GM23338 (cell line): ENCODE measurements at regions not wholly inside any gene's neighbourhood (a gene's known extent, or its start where the extent isn't known, plus 50 kb on each side); places are given as distances from the start of the nearest gene placed in this dataset.

Experiments
- ATAC-seq: fragments of 200-7000 bp; cut with Tn5 transposase; 3 replicates; pipeline ENCODE4 v1.9.1; 2020
- DNase-seq: peaks from one replicate; pipeline ENCODE4 v3.0.0-alpha.2; 2015; ENCODE audit warnings: low spot score
- H2AFZ ChIP-seq: fragments of 200-600 bp; sonication (generic); 2 replicates; pipeline ENCODE4 v1.8.0; 2016; ENCODE audit warnings: antibody characterized with exemption, mild to moderate bottlenecking, moderate library complexity
- H3F3A ChIP-seq: fragments of 200-600 bp; sonication (generic); replicated peaks from 2 replicates; pipeline ENCODE4 v1.8.0; 2017; ENCODE audit warnings: antibody characterized with exemption, mixed run types, low read depth
- H3K27ac ChIP-seq: fragments of 200-600 bp; sonication (generic); 2 replicates; pipeline ENCODE4 v1.6.1; 2016; ENCODE audit warnings: low read depth
- H3K27me3 ChIP-seq: fragments of 200-600 bp; sonication (generic); 2 replicates; pipeline ENCODE4 v1.8.0; 2016; ENCODE audit warnings: mild to moderate bottlenecking, mixed run types, moderate library complexity; ENCODE audit not compliant: insufficient read depth
- H3K36me3 ChIP-seq: fragments of 200-600 bp; sonication (generic); 2 replicates; pipeline ENCODE4 v1.8.0; 2016; ENCODE audit warnings: mild to moderate bottlenecking; ENCODE audit not compliant: insufficient read depth
- H3K4me1 ChIP-seq: fragments of 200-600 bp; sonication (generic); 2 replicates; pipeline ENCODE4 v1.8.0; 2016; ENCODE audit warnings: mild to moderate bottlenecking, moderate library complexity; ENCODE audit not compliant: insufficient read depth
- H3K4me2 ChIP-seq: fragments of 200-600 bp; sonication (generic); 2 replicates; pipeline ENCODE4 v1.7.1; 2017; ENCODE audit warnings: mixed run types
- H3K4me3 ChIP-seq: fragments of 200-600 bp; sonication (generic); 2 replicates; pipeline ENCODE4 v1.6.1; 2016; ENCODE audit warnings: mixed run types
- H3K79me2 ChIP-seq: fragments of 200-600 bp; sonication (generic); replicated peaks from 2 replicates; pipeline ENCODE4 v1.8.0; 2017; ENCODE audit warnings: mild to moderate bottlenecking; ENCODE audit not compliant: insufficient read depth
- H3K9me2 ChIP-seq: fragments of 200-600 bp; sonication (generic); 2 replicates; pipeline ENCODE4 v1.8.0; 2017; ENCODE audit not compliant: insufficient read depth
- H4K20me1 ChIP-seq: fragments of 200-600 bp; sonication (generic); replicated peaks from 2 replicates; pipeline ENCODE4 v1.8.0; 2017; ENCODE audit warnings: mild to moderate bottlenecking; ENCODE audit not compliant: insufficient read depth
- H3K27ac Mint-ChIP-seq: 2 replicates; pipeline ENCODE4 v1.8.0; 2020; ENCODE audit warnings: inconsistent platforms, mild to moderate bottlenecking, moderate library complexity, mixed read lengths
- H3K27me3 Mint-ChIP-seq: 3 replicates; pipeline ENCODE4 v1.8.0; 2022; ENCODE audit warnings: low read depth, mild to moderate bottlenecking, moderate library complexity, mixed read lengths, inconsistent platforms; ENCODE audit not compliant: insufficient read depth, poor library complexity
- H3K36me3 Mint-ChIP-seq: 3 replicates; pipeline ENCODE4 v1.8.0; 2021; ENCODE audit warnings: low read depth, mild to moderate bottlenecking, inconsistent platforms, moderate library complexity, mixed read lengths
- H3K4me1 Mint-ChIP-seq: 3 replicates; pipeline ENCODE4 v1.8.0; 2020; ENCODE audit warnings: mild to moderate bottlenecking, inconsistent platforms, mixed read lengths
- H3K4me3 Mint-ChIP-seq: 3 replicates; pipeline ENCODE4 v1.8.0; 2021; ENCODE audit warnings: moderate library complexity, mild to moderate bottlenecking, inconsistent platforms, mixed read lengths
- H3K9me3 Mint-ChIP-seq: 3 replicates; pipeline ENCODE4 v1.8.0; 2020; ENCODE audit warnings: moderate library complexity, mild to moderate bottlenecking, inconsistent platforms, mixed read lengths
- CREB1 ChIP-seq: fragments of 250-450 bp; sonication (Bioruptor Pico); IDR thresholded peaks from 2 replicates; pipeline ENCODE4 v1.5.0; 2020; ENCODE audit warnings: low read depth, mild to moderate bottlenecking, moderate library complexity
- EZH2 ChIP-seq: fragments of 200-600 bp; sonication (generic); IDR thresholded peaks from one replicate; pipeline ENCODE4 v1.8.0; 2017; ENCODE audit warnings: antibody characterized with exemption, mild to moderate bottlenecking, low read depth; ENCODE audit not compliant: unreplicated experiment
- EZH2phosphoT487 ChIP-seq: fragments of 200-600 bp; sonication (generic); IDR thresholded peaks from one replicate; pipeline ENCODE4 v1.8.1; 2018; ENCODE audit warnings: antibody characterized with exemption; ENCODE audit not compliant: unreplicated experiment
- JUNB ChIP-seq: IDR thresholded peaks from one replicate; pipeline ENCODE4 v1.6.1; 2016; ENCODE audit warnings: antibody characterized with exemption; ENCODE audit not compliant: unreplicated experiment
- NANOG ChIP-seq: IDR thresholded peaks from 2 replicates; pipeline ENCODE4 v1.6.1; 2016; ENCODE audit warnings: antibody characterized with exemption, borderline replicate concordance
- POLR2AphosphoS5 ChIP-seq: IDR thresholded peaks from 2 replicates; pipeline ENCODE4 v1.6.1; 2016; ENCODE audit warnings: antibody characterized with exemption, low read depth
- STAT1 ChIP-seq: IDR thresholded peaks from one replicate; pipeline ENCODE4 v1.6.1; 2016; ENCODE audit warnings: antibody characterized with exemption; ENCODE audit not compliant: unreplicated experiment
- ZNF114 ChIP-seq: fragments of 250-450 bp; sonication (Bioruptor Pico); IDR thresholded peaks from 2 replicates; pipeline ENCODE4 v1.5.0; 2020; ENCODE audit warnings: mild to moderate bottlenecking, moderate library complexity
- ZNF331 ChIP-seq: fragments of 250-450 bp; sonication (Bioruptor Pico); IDR thresholded peaks from 2 replicates; pipeline ENCODE4 v1.5.0; 2020; ENCODE audit warnings: low read depth, mild to moderate bottlenecking, moderate library complexity
- TF ChIP-seq, protein P1 (sequence below): IDR thresholded peaks from one replicate; pipeline ENCODE4 v1.6.1; 2018; ENCODE audit warnings: antibody characterized with exemption; ENCODE audit not compliant: unreplicated experiment
- TF ChIP-seq, protein P2 (sequence below), 2 experiments: fragments of 200-600 bp in 1 of 2; sonication (generic) in 1 of 2; conservative IDR thresholded peaks; 2 replicates each; pipeline versions ENCODE4 v1.5.1 to v1.6.1; 2016 to 2017; ENCODE audit warnings: antibody characterized with exemption in 2 of 2, low read depth in 2 of 2, mild to moderate bottlenecking in 2 of 2, moderate library complexity in 1 of 2
- TF ChIP-seq, protein P3 (sequence below): fragments of 250-450 bp; sonication (Bioruptor Pico); IDR thresholded peaks from 2 replicates; pipeline ENCODE4 v1.5.0; 2020; ENCODE audit warnings: mild to moderate bottlenecking, moderate library complexity
- TF ChIP-seq, protein P4 (sequence below): IDR thresholded peaks from 2 replicates; pipeline ENCODE4 v1.6.1; 2016; ENCODE audit warnings: antibody characterized with exemption

DNA sequence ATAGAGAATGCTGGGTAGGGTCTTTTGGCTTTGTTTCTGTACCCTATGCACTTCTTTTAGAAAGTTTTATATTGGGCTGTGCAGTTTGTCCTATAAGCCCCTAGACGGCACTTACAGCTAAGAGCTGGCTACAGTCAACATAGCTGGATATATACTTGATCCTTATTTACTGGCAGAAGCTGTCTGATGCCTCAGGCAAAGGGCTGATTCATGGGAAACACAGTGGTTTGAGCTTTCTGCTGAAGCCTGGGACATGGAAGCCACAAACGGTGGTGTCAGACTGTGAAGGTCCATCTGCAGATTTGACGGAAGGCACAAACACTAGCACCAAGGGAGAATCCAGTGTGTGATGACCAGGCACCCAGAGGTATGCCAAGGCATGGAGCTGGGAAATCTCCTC is 608.4 kb downstream of the ANKRD50 start:
- H3K9me2 ChIP-seq, result peaks cover 5% of the 10 kb centered on the region; the same call in 1 of the 2 replicates
- no peaks in the 10 kb centered on the region for H3F3A ChIP-seq
- no peaks in the 10 kb centered on the region for H3K79me2 ChIP-seq
- H3K27me3 ChIP-seq, result no peaks in the 10 kb centered on the region
- no peak overlapping the region for H3K27ac ChIP-seq
- Mint-ChIP-seq H3K4me3 (no peak overlapping the region), H3K27me3 (no peaks in the 10 kb centered on the region), H3K36me3 (peaks cover 4% of the 10 kb centered on the region; the same call in 2 of the 3 replicates), H3K27ac (no peak overlapping the region), H3K4me1 (no peaks in the 10 kb centered on the region), H3K9me3 (peaks cover 14% of the 10 kb centered on the region; the same call in 1 of the 3 replicates)
- TF ChIP-seq, protein P1, sequence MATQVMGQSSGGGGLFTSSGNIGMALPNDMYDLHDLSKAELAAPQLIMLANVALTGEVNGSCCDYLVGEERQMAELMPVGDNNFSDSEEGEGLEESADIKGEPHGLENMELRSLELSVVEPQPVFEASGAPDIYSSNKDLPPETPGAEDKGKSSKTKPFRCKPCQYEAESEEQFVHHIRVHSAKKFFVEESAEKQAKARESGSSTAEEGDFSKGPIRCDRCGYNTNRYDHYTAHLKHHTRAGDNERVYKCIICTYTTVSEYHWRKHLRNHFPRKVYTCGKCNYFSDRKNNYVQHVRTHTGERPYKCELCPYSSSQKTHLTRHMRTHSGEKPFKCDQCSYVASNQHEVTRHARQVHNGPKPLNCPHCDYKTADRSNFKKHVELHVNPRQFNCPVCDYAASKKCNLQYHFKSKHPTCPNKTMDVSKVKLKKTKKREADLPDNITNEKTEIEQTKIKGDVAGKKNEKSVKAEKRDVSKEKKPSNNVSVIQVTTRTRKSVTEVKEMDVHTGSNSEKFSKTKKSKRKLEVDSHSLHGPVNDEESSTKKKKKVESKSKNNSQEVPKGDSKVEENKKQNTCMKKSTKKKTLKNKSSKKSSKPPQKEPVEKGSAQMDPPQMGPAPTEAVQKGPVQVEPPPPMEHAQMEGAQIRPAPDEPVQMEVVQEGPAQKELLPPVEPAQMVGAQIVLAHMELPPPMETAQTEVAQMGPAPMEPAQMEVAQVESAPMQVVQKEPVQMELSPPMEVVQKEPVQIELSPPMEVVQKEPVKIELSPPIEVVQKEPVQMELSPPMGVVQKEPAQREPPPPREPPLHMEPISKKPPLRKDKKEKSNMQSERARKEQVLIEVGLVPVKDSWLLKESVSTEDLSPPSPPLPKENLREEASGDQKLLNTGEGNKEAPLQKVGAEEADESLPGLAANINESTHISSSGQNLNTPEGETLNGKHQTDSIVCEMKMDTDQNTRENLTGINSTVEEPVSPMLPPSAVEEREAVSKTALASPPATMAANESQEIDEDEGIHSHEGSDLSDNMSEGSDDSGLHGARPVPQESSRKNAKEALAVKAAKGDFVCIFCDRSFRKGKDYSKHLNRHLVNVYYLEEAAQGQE, result no peak
- no peak for TF ChIP-seq POLR2AphosphoS5
- TF ChIP-seq ZNF114 (CRISPR knock-in tag), result no peak
- TF ChIP-seq, protein P2, sequence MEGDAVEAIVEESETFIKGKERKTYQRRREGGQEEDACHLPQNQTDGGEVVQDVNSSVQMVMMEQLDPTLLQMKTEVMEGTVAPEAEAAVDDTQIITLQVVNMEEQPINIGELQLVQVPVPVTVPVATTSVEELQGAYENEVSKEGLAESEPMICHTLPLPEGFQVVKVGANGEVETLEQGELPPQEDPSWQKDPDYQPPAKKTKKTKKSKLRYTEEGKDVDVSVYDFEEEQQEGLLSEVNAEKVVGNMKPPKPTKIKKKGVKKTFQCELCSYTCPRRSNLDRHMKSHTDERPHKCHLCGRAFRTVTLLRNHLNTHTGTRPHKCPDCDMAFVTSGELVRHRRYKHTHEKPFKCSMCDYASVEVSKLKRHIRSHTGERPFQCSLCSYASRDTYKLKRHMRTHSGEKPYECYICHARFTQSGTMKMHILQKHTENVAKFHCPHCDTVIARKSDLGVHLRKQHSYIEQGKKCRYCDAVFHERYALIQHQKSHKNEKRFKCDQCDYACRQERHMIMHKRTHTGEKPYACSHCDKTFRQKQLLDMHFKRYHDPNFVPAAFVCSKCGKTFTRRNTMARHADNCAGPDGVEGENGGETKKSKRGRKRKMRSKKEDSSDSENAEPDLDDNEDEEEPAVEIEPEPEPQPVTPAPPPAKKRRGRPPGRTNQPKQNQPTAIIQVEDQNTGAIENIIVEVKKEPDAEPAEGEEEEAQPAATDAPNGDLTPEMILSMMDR (conservative IDR thresholded peaks at IDR 0.05; ENCODE audit: low read depth in 2 of 2), result no peak
- no peak for TF ChIP-seq ZNF331 (CRISPR knock-in tag)
- TF ChIP-seq JUNB, result no peak
- TF ChIP-seq, protein P3, sequence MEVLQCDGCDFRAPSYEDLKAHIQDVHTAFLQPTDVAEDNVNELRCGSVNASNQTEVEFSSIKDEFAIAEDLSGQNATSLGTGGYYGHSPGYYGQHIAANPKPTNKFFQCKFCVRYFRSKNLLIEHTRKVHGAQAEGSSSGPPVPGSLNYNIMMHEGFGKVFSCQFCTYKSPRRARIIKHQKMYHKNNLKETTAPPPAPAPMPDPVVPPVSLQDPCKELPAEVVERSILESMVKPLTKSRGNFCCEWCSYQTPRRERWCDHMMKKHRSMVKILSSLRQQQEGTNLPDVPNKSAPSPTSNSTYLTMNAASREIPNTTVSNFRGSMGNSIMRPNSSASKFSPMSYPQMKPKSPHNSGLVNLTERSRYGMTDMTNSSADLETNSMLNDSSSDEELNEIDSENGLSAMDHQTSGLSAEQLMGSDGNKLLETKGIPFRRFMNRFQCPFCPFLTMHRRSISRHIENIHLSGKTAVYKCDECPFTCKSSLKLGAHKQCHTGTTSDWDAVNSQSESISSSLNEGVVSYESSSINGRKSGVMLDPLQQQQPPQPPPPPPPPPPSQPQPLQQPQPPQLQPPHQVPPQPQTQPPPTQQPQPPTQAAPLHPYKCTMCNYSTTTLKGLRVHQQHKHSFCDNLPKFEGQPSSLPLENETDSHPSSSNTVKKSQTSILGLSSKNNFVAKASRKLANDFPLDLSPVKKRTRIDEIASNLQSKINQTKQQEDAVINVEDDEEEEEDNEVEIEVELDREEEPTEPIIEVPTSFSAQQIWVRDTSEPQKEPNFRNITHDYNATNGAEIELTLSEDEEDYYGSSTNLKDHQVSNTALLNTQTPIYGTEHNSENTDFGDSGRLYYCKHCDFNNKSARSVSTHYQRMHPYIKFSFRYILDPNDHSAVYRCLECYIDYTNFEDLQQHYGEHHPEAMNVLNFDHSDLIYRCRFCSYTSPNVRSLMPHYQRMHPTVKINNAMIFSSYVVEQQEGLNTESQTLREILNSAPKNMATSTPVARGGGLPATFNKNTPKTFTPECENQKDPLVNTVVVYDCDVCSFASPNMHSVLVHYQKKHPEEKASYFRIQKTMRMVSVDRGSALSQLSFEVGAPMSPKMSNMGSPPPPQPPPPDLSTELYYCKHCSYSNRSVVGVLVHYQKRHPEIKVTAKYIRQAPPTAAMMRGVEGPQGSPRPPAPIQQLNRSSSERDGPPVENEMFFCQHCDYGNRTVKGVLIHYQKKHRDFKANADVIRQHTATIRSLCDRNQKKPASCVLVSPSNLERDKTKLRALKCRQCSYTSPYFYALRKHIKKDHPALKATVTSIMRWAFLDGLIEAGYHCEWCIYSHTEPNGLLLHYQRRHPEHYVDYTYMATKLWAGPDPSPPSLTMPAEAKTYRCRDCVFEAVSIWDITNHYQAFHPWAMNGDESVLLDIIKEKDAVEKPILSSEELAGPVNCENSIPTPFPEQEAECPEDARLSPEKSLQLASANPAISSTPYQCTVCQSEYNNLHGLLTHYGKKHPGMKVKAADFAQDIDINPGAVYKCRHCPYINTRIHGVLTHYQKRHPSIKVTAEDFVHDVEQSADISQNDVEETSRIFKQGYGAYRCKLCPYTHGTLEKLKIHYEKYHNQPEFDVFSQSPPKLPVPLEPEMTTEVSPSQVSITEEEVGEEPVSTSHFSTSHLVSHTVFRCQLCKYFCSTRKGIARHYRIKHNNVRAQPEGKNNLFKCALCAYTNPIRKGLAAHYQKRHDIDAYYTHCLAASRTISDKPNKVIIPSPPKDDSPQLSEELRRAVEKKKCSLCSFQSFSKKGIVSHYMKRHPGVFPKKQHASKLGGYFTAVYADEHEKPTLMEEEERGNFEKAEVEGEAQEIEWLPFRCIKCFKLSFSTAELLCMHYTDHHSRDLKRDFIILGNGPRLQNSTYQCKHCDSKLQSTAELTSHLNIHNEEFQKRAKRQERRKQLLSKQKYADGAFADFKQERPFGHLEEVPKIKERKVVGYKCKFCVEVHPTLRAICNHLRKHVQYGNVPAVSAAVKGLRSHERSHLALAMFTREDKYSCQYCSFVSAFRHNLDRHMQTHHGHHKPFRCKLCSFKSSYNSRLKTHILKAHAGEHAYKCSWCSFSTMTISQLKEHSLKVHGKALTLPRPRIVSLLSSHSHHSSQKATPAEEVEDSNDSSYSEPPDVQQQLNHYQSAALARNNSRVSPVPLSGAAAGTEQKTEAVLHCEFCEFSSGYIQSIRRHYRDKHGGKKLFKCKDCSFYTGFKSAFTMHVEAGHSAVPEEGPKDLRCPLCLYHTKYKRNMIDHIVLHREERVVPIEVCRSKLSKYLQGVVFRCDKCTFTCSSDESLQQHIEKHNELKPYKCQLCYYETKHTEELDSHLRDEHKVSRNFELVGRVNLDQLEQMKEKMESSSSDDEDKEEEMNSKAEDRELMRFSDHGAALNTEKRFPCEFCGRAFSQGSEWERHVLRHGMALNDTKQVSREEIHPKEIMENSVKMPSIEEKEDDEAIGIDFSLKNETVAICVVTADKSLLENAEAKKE, result no peak
- TF ChIP-seq EZH2, result no peak
- TF ChIP-seq, protein P4, sequence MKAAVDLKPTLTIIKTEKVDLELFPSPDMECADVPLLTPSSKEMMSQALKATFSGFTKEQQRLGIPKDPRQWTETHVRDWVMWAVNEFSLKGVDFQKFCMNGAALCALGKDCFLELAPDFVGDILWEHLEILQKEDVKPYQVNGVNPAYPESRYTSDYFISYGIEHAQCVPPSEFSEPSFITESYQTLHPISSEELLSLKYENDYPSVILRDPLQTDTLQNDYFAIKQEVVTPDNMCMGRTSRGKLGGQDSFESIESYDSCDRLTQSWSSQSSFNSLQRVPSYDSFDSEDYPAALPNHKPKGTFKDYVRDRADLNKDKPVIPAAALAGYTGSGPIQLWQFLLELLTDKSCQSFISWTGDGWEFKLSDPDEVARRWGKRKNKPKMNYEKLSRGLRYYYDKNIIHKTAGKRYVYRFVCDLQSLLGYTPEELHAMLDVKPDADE, result no peak
- no peak for TF ChIP-seq CREB1 (CRISPR knock-in tag)
- no peak for TF ChIP-seq EZH2phosphoT487
- no peak for TF ChIP-seq STAT1
- TF ChIP-seq NANOG, result no peak
- no peaks in the 10 kb centered on the region for H3K4me1 ChIP-seq
- DNase-seq (no peak), ATAC-seq (no peak)
- H4K20me1 ChIP-seq, result no peaks in the 10 kb centered on the region
- no peaks in the 10 kb centered on the region for H3K36me3 ChIP-seq
- H3K4me2 ChIP-seq, result no peak overlapping the region
- H3K4me3 ChIP-seq, result no peak overlapping the region
- H2AFZ ChIP-seq, result no peak overlapping the region
